ENCODE measurements at regions not wholly inside any gene's neighbourhood (a gene's known extent, or its start where the extent isn't known, plus 50 kb on each side); places are given as distances from the start of the nearest gene placed in this dataset.

DNA sequence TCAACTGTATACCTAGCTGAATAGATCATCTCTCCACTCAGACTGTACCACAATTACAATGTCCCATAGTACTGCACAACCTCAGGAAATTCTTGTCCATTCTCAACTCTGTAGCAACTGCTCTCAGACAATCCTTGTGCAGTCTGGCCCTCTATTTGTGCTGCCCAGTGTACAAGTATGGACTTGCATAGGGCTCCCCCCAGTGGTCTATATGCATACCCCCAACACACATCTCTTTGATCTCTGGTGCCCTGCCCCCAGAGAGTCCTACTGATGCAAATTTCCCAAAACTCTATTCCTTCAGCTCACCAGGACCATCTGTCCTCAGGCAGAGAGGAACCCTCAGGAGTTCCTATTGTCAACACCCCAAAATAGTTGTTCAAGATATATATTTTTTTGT, 205.3 kb downstream of the SLCO4C1 start:
- TF ChIP-seq, protein P1, sequence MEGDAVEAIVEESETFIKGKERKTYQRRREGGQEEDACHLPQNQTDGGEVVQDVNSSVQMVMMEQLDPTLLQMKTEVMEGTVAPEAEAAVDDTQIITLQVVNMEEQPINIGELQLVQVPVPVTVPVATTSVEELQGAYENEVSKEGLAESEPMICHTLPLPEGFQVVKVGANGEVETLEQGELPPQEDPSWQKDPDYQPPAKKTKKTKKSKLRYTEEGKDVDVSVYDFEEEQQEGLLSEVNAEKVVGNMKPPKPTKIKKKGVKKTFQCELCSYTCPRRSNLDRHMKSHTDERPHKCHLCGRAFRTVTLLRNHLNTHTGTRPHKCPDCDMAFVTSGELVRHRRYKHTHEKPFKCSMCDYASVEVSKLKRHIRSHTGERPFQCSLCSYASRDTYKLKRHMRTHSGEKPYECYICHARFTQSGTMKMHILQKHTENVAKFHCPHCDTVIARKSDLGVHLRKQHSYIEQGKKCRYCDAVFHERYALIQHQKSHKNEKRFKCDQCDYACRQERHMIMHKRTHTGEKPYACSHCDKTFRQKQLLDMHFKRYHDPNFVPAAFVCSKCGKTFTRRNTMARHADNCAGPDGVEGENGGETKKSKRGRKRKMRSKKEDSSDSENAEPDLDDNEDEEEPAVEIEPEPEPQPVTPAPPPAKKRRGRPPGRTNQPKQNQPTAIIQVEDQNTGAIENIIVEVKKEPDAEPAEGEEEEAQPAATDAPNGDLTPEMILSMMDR (IDR thresholded peaks at IDR 0.05), result peak in 1 of 3 experiments; percentile 13
- no peak for TF ChIP-seq POLR2A (IDR thresholded peaks at IDR 0.05)

Data from testis (tissue), 2 donors.